ENCODE measurements at regions not wholly inside any gene's neighbourhood (a gene's known extent, or its start where the extent isn't known, plus 50 kb on each side); places are given as distances from the start of the nearest gene placed in this dataset.
A peak's percentile ranks its signal among the peaks of the same experiment; 100 is the strongest.

DNA sequence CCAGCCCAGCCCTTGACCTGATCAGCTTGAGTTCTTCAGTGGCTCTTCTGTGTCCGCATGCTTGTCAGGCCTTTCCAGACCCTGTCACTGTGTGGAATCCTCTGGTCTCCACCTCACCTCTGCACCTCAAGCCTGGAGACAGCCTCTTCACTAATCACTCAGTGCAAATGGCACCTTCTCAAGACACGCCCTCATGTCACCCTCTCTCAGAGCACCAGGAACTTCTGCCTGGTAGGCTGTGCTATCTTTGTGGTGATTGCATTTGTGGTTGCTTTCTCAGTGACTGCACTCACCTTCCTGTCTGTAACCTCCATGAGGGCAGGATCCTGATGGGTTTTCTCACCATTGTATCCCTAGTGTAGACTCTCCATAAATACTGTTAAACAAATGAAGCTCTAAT, 435.2 kb upstream of the CDH4 start:
- no peak for DNase-seq

GRCh38 chr20:60817891-60818290, 434.2 kb upstream of the CDH4 start:
- DNase-seq = no peak

DNA sequence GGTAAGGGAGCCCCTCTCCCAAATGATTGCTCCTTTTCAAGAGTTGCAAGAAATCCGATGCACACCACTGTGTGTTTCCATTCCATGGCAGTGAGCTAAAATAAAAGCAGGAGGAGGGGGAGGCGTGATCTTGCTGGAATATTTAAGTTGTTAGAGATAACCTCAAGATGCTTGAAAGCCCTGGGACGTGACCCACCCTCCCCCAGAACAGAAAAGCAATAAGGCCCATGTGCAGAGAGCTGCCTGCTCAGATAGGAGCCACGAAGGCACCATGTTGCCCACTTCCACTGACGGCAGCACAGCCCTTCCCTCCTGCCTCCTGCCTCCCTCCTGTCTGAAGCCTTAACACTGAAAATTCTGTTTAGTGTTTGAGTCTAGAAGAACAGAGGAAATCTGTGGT, 432.6 kb upstream of the CDH4 start:
- no peak for DNase-seq

DNA sequence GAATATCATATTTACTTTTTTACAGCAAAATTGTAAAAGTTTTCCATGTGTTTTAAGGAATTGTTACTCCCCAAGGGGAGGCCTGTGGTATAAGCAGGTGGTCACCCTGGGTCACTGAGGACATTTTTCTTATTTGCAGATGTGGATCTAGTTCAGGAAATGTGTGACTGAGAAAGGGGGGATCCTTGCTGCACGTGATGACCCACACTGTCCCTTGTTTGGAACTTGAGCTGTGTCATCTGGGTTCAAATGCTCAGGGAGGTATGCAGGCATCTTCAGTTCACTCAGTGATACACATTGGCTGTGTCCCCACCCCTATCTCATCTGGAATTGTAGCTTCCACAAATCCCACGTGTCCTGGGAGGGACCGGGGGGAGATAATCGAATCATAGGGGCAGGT, 431.9 kb upstream of the CDH4 start:
- no peak for DNase-seq

GRCh38 chr20:60820918-60821317, 431.1 kb upstream of the CDH4 start:
- DNase-seq = peak; percentile 53

GRCh38 chr20:60822699-60823607, 429.1 kb upstream of the CDH4 start:
- no peak for DNase-seq

DNA sequence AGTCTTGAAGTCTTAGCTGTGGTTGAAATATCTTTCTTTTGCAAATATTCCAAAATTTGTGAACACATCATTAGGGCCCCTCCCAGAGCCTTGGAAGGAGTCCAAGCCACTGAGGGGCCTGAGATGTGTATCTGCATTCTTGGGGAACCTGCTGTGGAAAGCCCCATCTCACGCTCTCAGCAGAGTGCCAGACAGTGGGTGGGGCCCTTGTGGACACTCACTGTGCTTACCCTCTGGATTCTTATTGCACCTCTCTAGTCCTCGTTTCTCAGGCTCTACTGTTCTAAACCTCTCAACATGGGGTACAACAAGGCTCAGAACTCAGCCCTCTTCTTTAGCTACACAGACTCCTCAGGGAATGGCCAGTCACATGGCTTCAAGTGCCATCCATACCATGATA, 416.2 kb upstream of the CDH4 start:
- no peak for DNase-seq

DNA sequence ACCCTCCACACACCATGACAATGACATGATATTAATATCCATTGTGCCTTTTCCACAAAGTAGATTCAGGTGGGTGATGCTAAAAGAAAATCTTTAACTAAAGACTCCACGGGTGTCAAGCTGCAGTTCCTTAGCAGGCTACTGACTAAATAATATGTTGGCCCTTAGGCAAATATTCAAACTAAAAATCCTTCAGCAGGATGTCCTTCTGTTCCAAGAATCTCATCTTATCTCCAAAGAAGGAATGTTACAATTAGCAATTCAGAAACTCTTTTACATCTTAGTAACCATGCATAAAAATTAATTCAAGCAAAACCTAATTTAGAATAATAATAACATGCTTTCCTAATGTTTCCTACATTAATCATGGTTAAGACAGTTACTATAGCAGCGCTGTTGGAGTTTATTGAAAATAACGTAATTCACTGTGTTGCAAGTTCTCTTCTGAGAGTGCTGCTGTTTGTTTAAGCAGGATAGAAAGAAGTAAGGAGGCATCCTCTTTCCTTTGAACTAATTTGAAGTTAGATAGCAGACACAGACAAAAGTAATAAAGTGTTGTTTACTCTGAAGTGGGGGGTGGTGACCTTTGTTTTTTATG, 414.8 kb upstream of the CDH4 start:
- no peak for DNase-seq

DNA sequence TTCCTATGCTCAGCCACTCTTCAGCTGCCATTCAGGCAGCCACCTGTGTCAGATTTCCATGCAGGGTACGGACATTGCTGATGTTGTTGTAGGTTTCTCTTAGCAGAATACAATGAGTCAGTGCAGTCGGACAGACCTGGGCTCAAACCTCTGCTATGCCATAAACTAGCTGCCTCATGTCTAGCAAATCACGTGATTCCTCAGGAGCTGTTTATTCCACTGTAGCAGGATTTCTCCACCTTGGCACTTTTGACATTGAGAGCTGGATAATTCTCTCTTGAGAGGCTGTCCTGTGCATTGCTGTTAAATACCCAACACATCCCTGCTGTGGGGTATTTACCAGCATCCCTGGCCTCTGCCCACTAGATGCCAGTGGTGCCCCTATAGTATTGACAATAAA, 413.8 kb upstream of the CDH4 start:
- no peak for DNase-seq

DNA sequence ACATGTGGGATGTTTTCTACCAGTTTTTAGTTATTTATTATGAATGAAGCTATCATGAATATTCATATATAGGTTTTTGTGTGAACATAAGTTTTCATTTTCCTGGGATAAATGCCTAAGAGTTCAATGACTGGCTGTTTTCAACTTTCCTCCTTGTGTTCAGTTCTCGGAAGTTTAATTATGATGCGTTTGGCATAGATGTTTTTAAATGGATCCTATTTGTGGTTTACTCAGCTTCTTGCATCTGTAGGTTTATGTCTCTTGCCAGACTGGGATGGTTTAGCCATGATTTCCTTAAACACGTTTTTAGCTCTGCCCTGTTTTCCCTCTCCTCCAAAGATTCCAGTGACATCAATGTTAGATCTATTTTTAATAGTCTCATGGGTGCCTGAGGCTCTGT, 411.1 kb upstream of the CDH4 start:
- DNase-seq = no peak

GRCh38 chr20:60845146-60845545, 406.9 kb upstream of the CDH4 start:
- no peak for DNase-seq

DNA sequence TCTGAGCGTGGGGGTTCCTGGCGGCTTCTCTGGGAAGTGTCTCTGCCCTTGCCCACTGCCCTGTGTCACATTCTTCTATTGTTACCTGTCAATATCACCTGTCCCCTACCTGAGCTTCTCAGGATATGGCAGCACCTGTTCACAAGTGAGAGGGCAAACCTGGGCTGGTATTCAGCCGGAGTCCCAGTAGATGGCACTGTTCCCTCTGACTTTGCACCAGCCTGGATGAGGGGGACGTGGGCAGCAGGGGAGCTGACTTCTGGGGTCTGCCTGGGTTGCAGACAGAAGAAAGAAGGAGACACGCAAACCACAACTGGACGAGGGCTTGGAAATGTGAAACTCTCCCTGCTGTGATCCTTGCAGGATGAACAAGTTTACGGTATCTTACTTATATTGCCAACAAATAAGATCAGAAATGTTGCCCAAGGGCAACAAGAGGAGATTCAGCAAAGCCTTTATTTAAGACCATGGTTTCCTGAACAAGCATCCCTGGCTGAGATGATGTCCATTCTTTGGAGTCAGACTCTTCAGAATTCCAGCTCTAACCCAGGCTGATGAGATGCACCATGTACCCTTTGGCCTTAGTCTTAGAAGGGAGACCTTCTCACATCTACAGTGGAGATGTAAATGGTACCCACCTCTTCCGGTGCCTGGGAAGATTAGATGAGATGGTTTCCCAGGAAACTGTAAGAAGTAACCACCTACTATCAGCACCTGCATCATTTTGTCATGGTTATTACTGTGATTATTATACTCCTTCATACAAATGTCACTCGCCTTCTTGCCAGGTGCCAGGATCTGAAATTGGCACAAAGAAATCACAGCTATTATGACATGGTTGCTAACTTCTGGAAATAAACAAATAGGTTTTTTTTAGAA, 400.0 kb upstream of the CDH4 start:
- DNase-seq = no peak

DNA sequence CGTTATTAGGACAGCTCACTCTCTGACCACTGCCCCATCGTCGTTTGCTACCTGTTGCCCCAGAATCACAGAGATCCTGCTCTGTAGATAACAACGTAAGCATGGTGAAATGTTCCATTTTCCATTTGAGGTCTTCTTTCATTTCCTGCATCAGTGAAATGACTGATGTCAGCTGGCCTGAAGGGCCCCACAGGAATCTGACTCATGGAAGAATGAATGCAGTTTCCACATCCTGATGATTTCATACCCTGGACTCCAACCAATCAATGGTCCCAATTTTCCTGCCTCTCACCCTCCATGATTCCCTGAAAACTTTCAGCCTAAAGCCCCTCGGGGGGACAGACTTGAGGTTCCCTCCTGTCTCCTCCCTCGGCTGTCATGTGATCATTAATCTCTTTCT, 394.4 kb upstream of the CDH4 start:
- DNase-seq = no peak

- DNase-seq = no peak
Measured at GRCh38 chr20:60862601-60863000, 389.5 kb upstream of the CDH4 start.

GRCh38 chr20:60863548-60863947, 388.5 kb upstream of the CDH4 start:
- DNase-seq = no peak

GRCh38 chr20:60867589-60867988, 384.5 kb upstream of the CDH4 start:
- no peak for DNase-seq

GRCh38 chr20:60868316-60868891, 383.7 kb upstream of the CDH4 start:
- no peak for DNase-seq

DNA sequence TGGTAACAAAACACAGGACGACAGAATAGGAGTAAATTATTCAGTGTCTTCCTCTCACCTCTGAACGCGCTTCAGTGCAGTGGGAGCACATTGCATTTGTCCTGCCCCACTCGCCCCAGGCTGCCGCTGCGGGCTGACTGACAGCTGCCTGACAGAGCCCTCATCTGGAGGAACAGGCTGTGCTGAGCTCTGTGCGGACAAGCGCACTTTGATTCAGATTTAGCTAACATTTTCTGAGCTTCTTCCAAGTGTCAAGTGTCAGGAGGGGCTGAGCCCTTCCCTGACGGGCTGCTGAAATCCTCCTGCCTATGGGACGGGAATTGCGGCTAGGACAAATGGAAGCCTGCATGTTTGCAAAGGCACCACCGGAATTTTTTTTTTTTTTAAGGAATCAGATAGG, 383.0 kb upstream of the CDH4 start:
- DNase-seq = no peak

- no peak for DNase-seq
Measured at GRCh38 chr20:60869625-60870024, 382.4 kb upstream of the CDH4 start.

- DNase-seq = no peak
Measured at GRCh38 chr20:60870040-60870439, 382.0 kb upstream of the CDH4 start.

GRCh38 chr20:60872224-60872623, 379.8 kb upstream of the CDH4 start:
- no peak for DNase-seq

- DNase-seq = no peak
Measured at GRCh38 chr20:60877071-60877857, 374.8 kb upstream of the CDH4 start.

Data from MV-4-11 (cell line).